T-helper 2 cell treated with Interferon-gamma antibody and Interleukin-4, amounts not matched to agents 100 ng/mL and 5 ng/mL, for 36 hours (primary cell): ENCODE measurements at regions not wholly inside any gene's neighbourhood (a gene's known extent, or its start where the extent isn't known, plus 50 kb on each side); places are given as distances from the start of the nearest gene placed in this dataset.
"Not testable (repeated sequence)": the region's sequence is repeated elsewhere in the genome, so short reads cannot be mapped to it uniquely, and the experiment has no call there.

ENCODE experiments used
- intact Hi-C: fragments of 100-400 bp; cut with micrococcal nuclease; formaldehyde crosslinking; loops from one replicate; pipeline ENCODE4 v1.15.1; 2023

- intact Hi-C loops = no loop called here
Observed at GRCh38 chr10:109418795-109419194, 504.5 kb downstream of the XPNPEP1 start.

DNA sequence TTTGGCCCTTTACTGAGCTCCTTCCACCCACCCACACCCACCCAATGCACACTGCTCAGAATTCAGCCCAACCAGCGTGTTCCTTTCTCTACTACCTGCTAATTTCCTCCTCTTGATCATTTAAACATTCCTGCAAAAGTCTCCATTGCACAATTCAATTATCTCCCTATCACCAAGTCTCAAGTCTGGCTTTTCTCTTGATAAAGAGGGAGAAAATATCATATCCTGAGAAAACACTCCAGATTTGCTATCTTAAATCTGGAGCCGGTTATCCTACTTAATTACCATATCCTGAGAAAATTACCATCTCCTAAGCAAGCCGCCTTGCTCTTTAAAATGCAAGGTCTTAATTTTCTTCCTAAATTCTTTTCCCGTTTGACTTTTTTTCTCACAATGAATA lies 505.5 kb downstream of the XPNPEP1 start:
- intact Hi-C loops = no loop called here

- intact Hi-C loops = no loop called here
Observed at GRCh38 chr10:109412353-109412752, 511.0 kb downstream of the XPNPEP1 start.

DNA sequence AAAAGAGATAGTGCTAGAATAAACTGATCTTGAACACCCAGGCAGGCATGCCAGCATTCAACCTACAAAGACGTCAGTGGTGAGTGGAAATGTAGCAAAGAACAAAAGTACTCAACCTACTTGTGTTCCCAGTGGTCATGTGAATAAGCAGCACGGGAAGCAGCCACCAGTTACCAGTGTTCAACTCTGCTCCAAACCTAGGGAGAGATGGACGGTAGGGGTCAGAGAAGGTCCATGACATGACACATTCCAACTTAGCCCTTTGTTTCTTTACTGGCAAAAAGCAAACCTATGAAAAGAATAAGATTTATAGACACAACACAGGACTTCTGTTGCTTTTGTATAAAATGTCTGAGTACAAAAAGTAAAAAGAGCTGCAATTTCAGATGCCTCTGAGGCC lies 511.4 kb downstream of the XPNPEP1 start:
- intact Hi-C loops = no loop called here

DNA sequence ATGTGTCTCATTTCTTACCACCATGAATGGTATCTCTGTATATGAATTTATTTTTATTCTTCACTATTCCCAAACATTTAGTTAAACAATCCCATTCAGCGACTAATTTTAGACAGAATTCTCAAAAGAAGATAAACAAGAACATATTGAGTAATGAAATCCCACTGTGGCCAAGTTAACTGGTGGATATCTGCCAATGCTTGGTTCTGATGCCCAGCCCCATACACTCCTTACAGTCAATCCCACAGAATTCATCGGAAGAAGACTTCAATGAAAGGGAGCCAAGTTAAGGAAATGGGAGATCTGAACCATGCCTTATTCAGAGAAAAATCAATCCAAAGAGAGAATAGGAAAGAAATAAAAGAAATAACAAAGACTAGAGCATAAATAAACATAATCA lies 518.0 kb downstream of the XPNPEP1 start:
- intact Hi-C loops = no loop called here

- intact Hi-C loops = no loop called here
Observed at GRCh38 chr10:109403551-109403950, 519.8 kb downstream of the XPNPEP1 start.

- intact Hi-C loops = no loop called here
Observed at GRCh38 chr10:109393425-109393824, 529.9 kb downstream of the XPNPEP1 start.

- intact Hi-C loops = no loop called here
Observed at GRCh38 chr10:109386921-109387320, 536.4 kb downstream of the XPNPEP1 start.

DNA sequence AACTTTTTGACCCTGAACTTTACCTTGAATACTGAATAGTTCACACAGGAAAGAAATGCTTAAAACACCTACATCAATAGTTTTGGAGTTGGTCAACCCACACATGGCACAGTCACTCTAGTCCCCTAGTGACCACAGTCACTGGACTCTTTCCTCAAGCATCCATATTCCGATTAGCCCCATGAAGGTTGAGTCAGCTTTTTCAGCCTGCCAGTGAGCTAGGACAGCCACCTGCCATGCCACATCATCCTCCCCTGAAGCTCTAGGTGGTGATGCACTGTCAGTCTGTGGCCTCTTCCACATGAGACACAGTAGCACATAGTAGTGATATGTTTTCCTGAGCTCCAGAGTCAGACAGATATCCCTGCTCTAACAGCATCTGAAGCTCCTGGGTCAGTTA lies 537.2 kb downstream of the XPNPEP1 start:
- intact Hi-C loops = no loop called here

DNA sequence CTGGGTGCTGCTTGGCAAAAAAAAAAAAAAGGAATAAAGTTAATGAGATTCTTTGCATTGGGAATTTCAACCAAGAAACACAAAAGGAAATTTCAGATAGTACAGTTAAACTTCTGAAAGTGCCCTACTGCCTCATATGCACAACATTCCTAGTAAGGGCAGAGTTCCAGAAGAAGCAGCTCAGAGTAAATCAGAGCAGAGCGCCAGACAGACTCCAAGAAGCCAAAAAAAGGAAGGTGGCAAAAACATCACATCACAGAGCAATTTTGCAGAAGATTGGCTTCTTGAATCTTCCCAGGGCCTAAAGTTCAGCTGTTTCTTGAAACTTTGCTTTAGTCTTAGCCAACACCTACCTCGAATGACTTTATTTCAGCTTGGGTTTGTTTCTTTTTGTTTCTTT lies 544.1 kb downstream of the XPNPEP1 start:
- intact Hi-C loops = no loop called here

DNA sequence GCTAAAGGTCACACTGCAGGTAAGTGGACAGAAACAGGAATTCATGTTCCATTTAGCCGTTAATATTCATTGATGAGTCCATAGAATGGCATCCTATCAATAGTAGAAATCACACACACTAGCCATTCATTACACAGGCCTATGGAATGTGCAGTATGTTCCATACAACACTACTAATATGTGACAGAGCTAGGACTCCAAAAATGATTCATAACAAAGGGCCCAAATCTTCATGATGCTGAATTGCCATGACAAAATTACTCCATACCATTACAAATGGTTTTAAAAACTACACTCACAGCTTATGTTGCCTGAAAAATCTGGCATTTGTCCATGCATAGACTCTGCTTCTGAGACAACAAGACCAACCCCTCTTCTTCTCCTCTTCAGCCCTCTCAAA lies 549.1 kb downstream of the XPNPEP1 start:
- intact Hi-C loops = no loop called here

GRCh38 chr10:109359316-109359715 lies 564.0 kb downstream of the XPNPEP1 start:
- intact Hi-C loops = no loop called here

GRCh38 chr10:109358325-109358724 lies 565.0 kb downstream of the XPNPEP1 start:
- intact Hi-C loops = no loop called here

GRCh38 chr10:109348324-109348723 lies 575.0 kb downstream of the XPNPEP1 start:
- intact Hi-C loops = no loop called here

- intact Hi-C loops = no loop called here
Observed at GRCh38 chr10:109343293-109343692, 580.0 kb downstream of the XPNPEP1 start.

DNA sequence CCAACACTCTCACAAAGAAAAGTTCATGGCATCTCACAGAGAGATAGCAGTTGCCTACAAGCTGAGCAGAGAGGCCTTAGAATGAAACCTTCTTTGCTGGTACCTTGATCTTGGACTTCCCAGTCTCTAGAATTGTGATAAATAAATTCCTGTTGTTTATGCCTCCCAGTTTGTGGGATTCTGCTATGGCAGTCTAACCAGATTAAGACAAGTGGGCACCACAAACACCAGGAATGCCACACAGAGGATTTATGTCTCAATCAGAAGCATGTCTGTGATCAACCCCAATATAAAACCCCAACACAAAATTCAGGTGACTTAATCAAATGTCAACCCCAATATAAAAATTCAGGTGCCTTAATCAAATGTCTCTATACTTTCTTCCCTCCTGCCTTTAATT lies 581.3 kb downstream of the XPNPEP1 start:
- intact Hi-C loops = no loop called here

- intact Hi-C loops = no loop called here
Observed at GRCh38 chr10:109328001-109328400, 595.3 kb downstream of the XPNPEP1 start.

DNA sequence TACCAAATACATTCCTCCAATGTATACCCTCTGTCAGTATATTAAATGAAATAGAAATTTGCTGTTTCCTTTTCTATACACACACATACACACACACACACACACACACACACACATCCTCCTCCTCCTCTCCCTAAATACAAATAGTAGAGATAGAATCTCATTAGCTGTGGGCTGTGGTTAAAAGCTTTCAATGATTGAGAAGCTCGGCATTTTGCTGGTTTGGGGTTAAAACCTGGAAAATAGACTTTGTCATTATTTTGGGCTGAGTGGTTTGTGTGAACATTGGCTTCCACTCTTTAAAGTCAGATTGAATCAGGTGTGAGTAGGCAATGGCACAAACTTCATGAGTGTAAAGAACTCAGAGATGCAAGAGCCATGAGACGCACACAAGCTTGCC lies 596.0 kb downstream of the XPNPEP1 start:
- intact Hi-C loops = no loop called here

- intact Hi-C loops = no loop called here
Observed at GRCh38 chr10:109324721-109325120, 598.6 kb downstream of the XPNPEP1 start.

GRCh38 chr10:109317746-109318366 lies 605.5 kb downstream of the XPNPEP1 start:
- intact Hi-C loops = no loop called here

DNA sequence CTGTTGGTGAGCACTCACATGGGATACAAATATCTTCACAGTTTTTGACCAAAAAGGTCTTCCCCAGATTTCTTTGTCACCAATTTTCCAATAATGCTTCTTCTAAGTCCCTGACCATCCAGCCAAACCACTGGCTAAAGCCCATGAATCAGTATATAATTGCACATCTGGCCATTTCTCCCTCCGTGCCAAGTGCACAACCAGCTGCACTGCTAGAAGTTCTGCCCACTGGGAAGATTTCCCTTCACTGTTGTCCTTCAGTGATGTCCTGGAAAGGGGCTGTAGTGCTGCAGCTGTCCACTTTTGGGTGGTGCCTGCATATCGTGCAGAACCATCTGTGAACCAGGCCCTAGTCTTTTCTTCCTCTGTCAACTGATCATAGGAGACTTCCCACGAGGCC lies 609.3 kb downstream of the XPNPEP1 start:
- intact Hi-C loops = not testable (repeated sequence)

- intact Hi-C loops = not testable (repeated sequence)
Observed at GRCh38 chr10:109312555-109312954, 610.8 kb downstream of the XPNPEP1 start.

GRCh38 chr10:109308971-109309370 lies 614.3 kb downstream of the XPNPEP1 start:
- intact Hi-C loops = no loop called here

GRCh38 chr10:109307102-109307501 lies 616.2 kb downstream of the XPNPEP1 start:
- intact Hi-C loops = not testable (repeated sequence)
